ENCODE measurements at regions not wholly inside any gene's neighbourhood (a gene's known extent, or its start where the extent isn't known, plus 50 kb on each side); places are given as distances from the start of the nearest gene placed in this dataset.

- DNase-seq = no peak
Observed at GRCh38 chr10:59096631-59097030, 79.8 kb upstream of the PHYHIPL start.

GRCh38 chr10:59098387-59098786 is 78.1 kb upstream of the PHYHIPL start:
- DNase-seq = no peak

GRCh38 chr10:59098831-59099452 is 77.5 kb upstream of the PHYHIPL start:
- DNase-seq = no peak

- no peak for DNase-seq
Observed at GRCh38 chr10:59099481-59099880, 77.0 kb upstream of the PHYHIPL start.

GRCh38 chr10:59102394-59102793 is 74.0 kb upstream of the PHYHIPL start:
- no peak for DNase-seq

- no peak for DNase-seq
Observed at GRCh38 chr10:59104186-59104585, 72.3 kb upstream of the PHYHIPL start.

- DNase-seq = no peak
Observed at GRCh38 chr10:59106441-59106840, 70.0 kb upstream of the PHYHIPL start.

GRCh38 chr10:59107147-59107546 is 69.3 kb upstream of the PHYHIPL start:
- no peak for DNase-seq

- no peak for DNase-seq
Observed at GRCh38 chr10:59108296-59108870, 68.1 kb upstream of the PHYHIPL start.

GRCh38 chr10:59108886-59109288 is 67.6 kb upstream of the PHYHIPL start:
- DNase-seq = no peak

GRCh38 chr10:59109826-59110225 is 66.6 kb upstream of the PHYHIPL start:
- no peak for DNase-seq

GRCh38 chr10:59124187-59124586 is 52.3 kb upstream of the PHYHIPL start:
- no peak for DNase-seq

GRCh38 chr10:59125666-59126065 is 50.8 kb upstream of the PHYHIPL start:
- DNase-seq = no peak

- no peak for DNase-seq
Observed at GRCh38 chr10:59126261-59126660, 50.2 kb upstream of the PHYHIPL start.

Measured in cerebellar nuclear complex (tissue), 1 donor.